Astrocyte (in vitro differentiated cells and primary cell): ENCODE measurements at regions not wholly inside any gene's neighbourhood (a gene's known extent, or its start where the extent isn't known, plus 50 kb on each side); places are given as distances from the start of the nearest gene placed in this dataset.

Experiments
- DNase-seq: peaks from one replicate; pipeline ENCODE4 v3.0.0-alpha.2; 2010; ENCODE audit warnings: low read depth
- FAIRE-seq: peaks from 2 replicates; lab custom pipeline; 2011; peaks lifted over from hg19 to GRCh38; lab: Jason Lieb, UNC
- H2AFZ ChIP-seq: 2 replicates; pipeline ENCODE4 v1.6.0; 2012; ENCODE audit warnings: low read depth, low read length, inconsistent platforms
- H3K27ac ChIP-seq: 2 replicates; pipeline ENCODE4 v1.5.1; 2011; ENCODE audit warnings: low read depth, low read length, inconsistent platforms
- H3K27me3 ChIP-seq: 2 replicates; pipeline ENCODE4 v1.6.0; 2011; ENCODE audit warnings: low read length, inconsistent platforms; ENCODE audit not compliant: insufficient read depth
- H3K36me3 ChIP-seq: 2 replicates; pipeline ENCODE4 v1.5.1; 2011; ENCODE audit warnings: low read length, inconsistent platforms; ENCODE audit not compliant: insufficient read depth
- H3K4me1 ChIP-seq: 2 replicates; pipeline ENCODE4 v1.5.1; 2011; ENCODE audit warnings: low read length, inconsistent platforms; ENCODE audit not compliant: insufficient read depth
- H3K4me2 ChIP-seq: 2 replicates; pipeline ENCODE4 v1.6.0; 2012; ENCODE audit warnings: low read length, inconsistent platforms
- H3K4me3 ChIP-seq: 2 replicates; pipeline ENCODE4 v1.5.1; 2011; ENCODE audit warnings: low read depth, mild to moderate bottlenecking, low read length, inconsistent platforms; ENCODE audit not compliant: insufficient read depth
- H3K79me2 ChIP-seq: 2 replicates; pipeline ENCODE4 v1.6.0; 2012; ENCODE audit warnings: mild to moderate bottlenecking, low read length, inconsistent platforms; ENCODE audit not compliant: insufficient read depth
- H3K9ac ChIP-seq: 2 replicates; pipeline ENCODE4 v1.6.0; 2012; ENCODE audit warnings: mild to moderate bottlenecking, low read length, inconsistent platforms
- H3K9me3 ChIP-seq: 2 replicates; pipeline ENCODE4 v1.5.1; 2012; ENCODE audit warnings: low read depth, mild to moderate bottlenecking, low read length, inconsistent platforms; ENCODE audit not compliant: insufficient read depth
- H4K20me1 ChIP-seq: 2 replicates; pipeline ENCODE4 v1.6.0; 2012; ENCODE audit warnings: low read length, inconsistent platforms; ENCODE audit not compliant: insufficient read depth
- H3K27ac Mint-ChIP-seq: one replicate; pipeline ENCODE4 v1.8.0; 2021; ENCODE audit warnings: mild to moderate bottlenecking, mixed read lengths; ENCODE audit not compliant: unreplicated experiment
- H3K27me3 Mint-ChIP-seq: one replicate; pipeline ENCODE4 v1.8.0; 2021; ENCODE audit warnings: low read depth, mixed read lengths; ENCODE audit not compliant: unreplicated experiment
- H3K36me3 Mint-ChIP-seq: one replicate; pipeline ENCODE4 v1.8.0; 2021; ENCODE audit warnings: low read depth, mixed read lengths; ENCODE audit not compliant: unreplicated experiment
- H3K4me1 Mint-ChIP-seq: one replicate; pipeline ENCODE4 v1.8.0; 2021; ENCODE audit warnings: low read depth, mixed read lengths; ENCODE audit not compliant: unreplicated experiment
- H3K4me3 Mint-ChIP-seq: one replicate; pipeline ENCODE4 v1.8.0; 2021; ENCODE audit warnings: mild to moderate bottlenecking, moderate library complexity, mixed read lengths; ENCODE audit not compliant: unreplicated experiment
- H3K9me3 Mint-ChIP-seq: one replicate; pipeline ENCODE4 v1.8.0; 2021; ENCODE audit warnings: mild to moderate bottlenecking, mixed read lengths; ENCODE audit not compliant: unreplicated experiment
- CTCF ChIP-seq: IDR thresholded peaks from 2 replicates; pipeline ENCODE4 v1.5.1; 2011; ENCODE audit warnings: low read depth, mild to moderate bottlenecking, inconsistent platforms, low read length, moderate library complexity; ENCODE audit not compliant: insufficient read depth
- EZH2 ChIP-seq: IDR thresholded peaks from 2 replicates; pipeline ENCODE4 v1.6.1; 2012; ENCODE audit warnings: mild to moderate bottlenecking, low read length, inconsistent platforms; ENCODE audit not compliant: insufficient read depth

GRCh38 chr2:66821168-66821567 lies 386.2 kb downstream of the MEIS1 start:
- H3K4me3 ChIP-seq, result no peak overlapping the region
- H3K27ac ChIP-seq, result no peak overlapping the region
- no peaks in the 10 kb centered on the region for H3K36me3 Mint-ChIP-seq
- H3K27me3 ChIP-seq, result no peaks in the 10 kb centered on the region
- H3K4me1 Mint-ChIP-seq, result peaks cover 2% of the 10 kb centered on the region
- no peak overlapping the region for H3K9ac ChIP-seq
- H4K20me1 ChIP-seq, result no peaks in the 10 kb centered on the region
- H3K36me3 ChIP-seq, result no peaks in the 10 kb centered on the region
- no peak overlapping the region for H3K4me2 ChIP-seq
- no peak overlapping the region for H2AFZ ChIP-seq
- no peak overlapping the region for H3K4me3 Mint-ChIP-seq
- H3K4me1 ChIP-seq, result no peaks in the 10 kb centered on the region
- no peaks in the 10 kb centered on the region for H3K79me2 ChIP-seq
- TF ChIP-seq EZH2 (no peak), CTCF (no peak)
- H3K27ac Mint-ChIP-seq, result no peak overlapping the region
- H3K9me3 ChIP-seq, result no peaks in the 10 kb centered on the region
- H3K27me3 Mint-ChIP-seq, result no peaks in the 10 kb centered on the region
- H3K9me3 Mint-ChIP-seq, result peaks cover 8% of the 10 kb centered on the region
- DNase-seq (no peak), FAIRE-seq (no peak)

GRCh38 chr2:66822186-66822585 lies 387.3 kb downstream of the MEIS1 start:
- no peak for TF ChIP-seq CTCF
- TF ChIP-seq EZH2, result no peak
- Histone ChIP-seq H3K79me2 (no peaks in the 10 kb centered on the region), H3K27ac (no peak overlapping the region), H2AFZ (no peak overlapping the region), H3K36me3 (no peaks in the 10 kb centered on the region), H3K4me3 (no peak overlapping the region), H3K9me3 (no peaks in the 10 kb centered on the region), H3K9ac (no peak overlapping the region), H4K20me1 (no peaks in the 10 kb centered on the region), H3K4me2 (no peak overlapping the region), H3K27me3 (no peaks in the 10 kb centered on the region), H3K4me1 (no peaks in the 10 kb centered on the region)
- peaks cover 5% of the 10 kb centered on the region for H3K4me1 Mint-ChIP-seq
- DNase-seq, result no peak
- H3K27ac Mint-ChIP-seq, result no peak overlapping the region
- no peaks in the 10 kb centered on the region for H3K27me3 Mint-ChIP-seq
- FAIRE-seq, result no peak
- H3K36me3 Mint-ChIP-seq, result no peaks in the 10 kb centered on the region
- H3K9me3 Mint-ChIP-seq, result peaks cover 8% of the 10 kb centered on the region
- no peak overlapping the region for H3K4me3 Mint-ChIP-seq

- Mint-ChIP-seq H3K9me3 (peaks cover 6% of the 10 kb centered on the region), H3K4me3 (no peak overlapping the region), H3K4me1 (peaks cover 7% of the 10 kb centered on the region), H3K27ac (no peak overlapping the region), H3K27me3 (no peaks in the 10 kb centered on the region), H3K36me3 (no peaks in the 10 kb centered on the region)
- Histone ChIP-seq H2AFZ (no peak overlapping the region), H3K27me3 (no peaks in the 10 kb centered on the region), H3K4me1 (no peaks in the 10 kb centered on the region), H4K20me1 (no peaks in the 10 kb centered on the region), H3K4me3 (no peak overlapping the region), H3K27ac (no peak overlapping the region), H3K9me3 (no peaks in the 10 kb centered on the region), H3K36me3 (no peaks in the 10 kb centered on the region), H3K9ac (no peak overlapping the region), H3K79me2 (no peaks in the 10 kb centered on the region), H3K4me2 (no peak overlapping the region)
- DNase-seq (no peak), FAIRE-seq (no peak)
- TF ChIP-seq CTCF, result no peak
- no peak for TF ChIP-seq EZH2
Observed at GRCh38 chr2:66824926-66825325, 390.0 kb downstream of the MEIS1 start.
